GM12878 (cell line): ENCODE measurements at regions not wholly inside any gene's neighbourhood (a gene's known extent, or its start where the extent isn't known, plus 50 kb on each side); places are given as distances from the start of the nearest gene placed in this dataset.

Source experiments
- ATAC-seq: fragments of 200-7000 bp; cut with Tn5 transposase; 3 replicates; pipeline ENCODE4 v1.9.1; 2020; ENCODE audit warnings: mild to moderate bottlenecking, moderate library complexity
- BruUV-seq: library from RNA; stranded (reverse); fragments of 400-500 nt; replicated peaks from 2 replicates; lab custom pipeline; 2021; lab: Mats Ljungman, UMichigan
- CTCF ChIA-PET: fragments of 300-600 bp; sonication (Branson Sonifier 250); formaldehyde crosslinking; extraction: SDS; loops from one replicate; lab custom pipeline; 2021; ENCODE audit warnings: inconsistent platforms; lab: Yijun Ruan, JAX
- POLR2A ChIA-PET: fragments of 350-600 bp; formaldehyde crosslinking; extraction: SDS; loops from one replicate; lab custom pipeline; 2021; ENCODE audit warnings: inconsistent platforms; lab: Charles Lee
- RAD21 ChIA-PET: fragments of 300-600 bp; sonication (Branson Sonifier 250); formaldehyde crosslinking; loops from one replicate; lab custom pipeline; 2023; ENCODE audit warnings: antibody characterized with exemption; ENCODE audit not compliant: unreplicated experiment; lab: Charles Lee
- SMC1A ChIA-PET: fragments of 300-600 bp; sonication (Branson Sonifier 250); formaldehyde crosslinking; loops from one replicate; lab custom pipeline; 2023; ENCODE audit not compliant: unreplicated experiment, uncharacterized antibody; lab: Charles Lee
- DNase-seq: peaks from one replicate; pipeline ENCODE4 v3.0.0-alpha.2; 2011; ENCODE audit warnings: low read depth, low spot score
- FAIRE-seq: peaks from 3 replicates; lab custom pipeline; 2011; peaks lifted over from hg19 to GRCh38; lab: Jason Lieb, UNC
- H2AFZ ChIP-seq: 2 replicates; pipeline ENCODE4 v1.6.0; 2011; ENCODE audit warnings: low read depth, low read length, control low read depth; ENCODE audit not compliant: control insufficient read depth
- H3K27ac ChIP-seq: 2 replicates; pipeline ENCODE4 v1.5.1; 2011; ENCODE audit warnings: control low read depth; ENCODE audit not compliant: control insufficient read depth, insufficient read depth
- H3K27me3 ChIP-seq, 2 experiments: replicated peaks in 1 of 2; 2 replicates each; pipeline versions ENCODE4 v1.6.0 to v1.6.1; 2011; ENCODE audit warnings: low read length in 1 of 2; ENCODE audit not compliant: control insufficient read depth in 2 of 2, insufficient read depth in 2 of 2
- H3K36me3 ChIP-seq, 2 experiments: 2 replicates each; pipeline ENCODE4 v1.5.1; 2011; ENCODE audit warnings: low read length in 1 of 2; ENCODE audit not compliant: control insufficient read depth in 2 of 2, insufficient read depth in 2 of 2
- H3K4me1 ChIP-seq: 2 replicates; pipeline ENCODE4 v1.6.1; 2011; ENCODE audit warnings: mild to moderate bottlenecking, low read length, moderate library complexity, mixed read lengths; ENCODE audit not compliant: control insufficient read depth, insufficient read depth
- H3K4me2 ChIP-seq: 2 replicates; pipeline ENCODE4 v1.6.0; 2011; ENCODE audit warnings: control low read depth; ENCODE audit not compliant: control insufficient read depth, insufficient read depth
- H3K4me3 ChIP-seq: fragments of 200-600 bp; sonication (generic); 2 replicates; pipeline ENCODE4 v1.5.1; 2016
- H3K79me2 ChIP-seq: 2 replicates; pipeline ENCODE4 v1.6.0; 2011; ENCODE audit warnings: low read length; ENCODE audit not compliant: control insufficient read depth, insufficient read depth
- H3K9ac ChIP-seq: 2 replicates; pipeline ENCODE4 v1.8.0; 2011; ENCODE audit warnings: low read length, control low read depth, mixed read lengths; ENCODE audit not compliant: control insufficient read depth, insufficient read depth
- H3K9me3 ChIP-seq: replicated peaks from 3 replicates; pipeline ENCODE4 v1.5.1; 2011; ENCODE audit warnings: mild to moderate bottlenecking, low read length; ENCODE audit not compliant: control insufficient read depth, insufficient read depth
- H4K20me1 ChIP-seq: 2 replicates; pipeline ENCODE4 v1.6.0; 2011; ENCODE audit not compliant: control insufficient read depth, insufficient read depth
- ASH2L ChIP-seq: fragments of 300-600, 200-600 bp; sonication (generic); IDR thresholded peaks from 2 replicates; pipeline ENCODE4 v1.6.1; 2017; ENCODE audit warnings: low read depth, mild to moderate bottlenecking, borderline replicate concordance
- CHD4 ChIP-seq: fragments of 200-600 bp; sonication (generic); IDR thresholded peaks from 2 replicates; pipeline ENCODE4 v1.6.1; 2016; ENCODE audit warnings: mild to moderate bottlenecking
- DPF2 ChIP-seq: fragments of 450-650 bp; IDR thresholded peaks from 2 replicates; pipeline ENCODE4 v1.6.1; 2017; ENCODE audit warnings: mild to moderate bottlenecking
- EZH2 ChIP-seq: IDR thresholded peaks from 2 replicates; pipeline ENCODE4 v1.6.1; 2012; ENCODE audit warnings: low read depth, mild to moderate bottlenecking, control low read depth, inconsistent platforms, low read length, borderline replicate concordance; ENCODE audit not compliant: control insufficient read depth
- KAT2A ChIP-seq: conservative IDR thresholded peaks from 2 replicates; pipeline ENCODE4 v1.6.1; 2011; ENCODE audit warnings: low read depth, low read length; ENCODE audit not compliant: control insufficient read depth
- NRF1 ChIP-seq: conservative IDR thresholded peaks from 2 replicates; pipeline ENCODE4 v1.6.1; 2011; ENCODE audit warnings: mild to moderate bottlenecking, low read depth, low read length, improper control_type of control experiment
- RAD21 ChIP-seq: IDR thresholded peaks from 2 replicates; pipeline ENCODE4 v1.6.1; 2011; ENCODE audit warnings: mild to moderate bottlenecking, low read depth, low read length, moderate library complexity; ENCODE audit not compliant: insufficient read depth
- SMARCA5 ChIP-seq: fragments of 450-650 bp; IDR thresholded peaks from 2 replicates; pipeline ENCODE4 v1.6.1; 2017; ENCODE audit warnings: mild to moderate bottlenecking
- SREBF1 ChIP-seq: IDR thresholded peaks from 2 replicates; pipeline ENCODE4 v1.6.1; 2012; ENCODE audit warnings: mild to moderate bottlenecking, low read length
- TCF3 ChIP-seq: IDR thresholded peaks from 2 replicates; pipeline ENCODE4 v1.6.1; 2012; ENCODE audit warnings: low read depth, mild to moderate bottlenecking, low read length, borderline replicate concordance; ENCODE audit not compliant: insufficient read depth
- ZNF24 ChIP-seq: fragments of 450-650 bp; IDR thresholded peaks from 2 replicates; pipeline ENCODE4 v1.6.1; 2017; ENCODE audit warnings: antibody characterized with exemption, mild to moderate bottlenecking
- WGBS: methylation state at CpG from one replicate; pipeline ENCODE4 v1.1.6; 2016; ENCODE audit warnings: low lambda C conversion rate; ENCODE audit not compliant: insufficient replicate concordance, insufficient coverage; ENCODE audit errors: missing lambda C conversion rate; 5-methylcytosine and 5-hydroxymethylcytosine counted together
- in situ Hi-C: fragments of 300-500 bp; cut with MboI; formaldehyde crosslinking; loops from 9 replicates; pipeline ENCODE4 v1.14.3; 2018; ENCODE audit warnings: mixed read lengths
- intact Hi-C: fragments of 100-400 bp; cut with micrococcal nuclease; formaldehyde crosslinking; loops from one replicate; pipeline ENCODE4 v1.14.2; 2022; ENCODE audit not compliant: unreplicated experiment
- TF ChIP-seq, protein P1 (sequence below): fragments of 450-650 bp; IDR thresholded peaks from 2 replicates; pipeline ENCODE4 v1.6.1; 2018; ENCODE audit warnings: mild to moderate bottlenecking, low read depth, moderate library complexity; ENCODE audit not compliant: partially characterized antibody
- TF ChIP-seq, protein P2 (sequence below): fragments of 450-650 bp; IDR thresholded peaks from 2 replicates; pipeline ENCODE4 v1.6.1; 2017; ENCODE audit warnings: mild to moderate bottlenecking, low read depth, inconsistent platforms; ENCODE audit not compliant: poor library complexity, severe bottlenecking

DNA sequence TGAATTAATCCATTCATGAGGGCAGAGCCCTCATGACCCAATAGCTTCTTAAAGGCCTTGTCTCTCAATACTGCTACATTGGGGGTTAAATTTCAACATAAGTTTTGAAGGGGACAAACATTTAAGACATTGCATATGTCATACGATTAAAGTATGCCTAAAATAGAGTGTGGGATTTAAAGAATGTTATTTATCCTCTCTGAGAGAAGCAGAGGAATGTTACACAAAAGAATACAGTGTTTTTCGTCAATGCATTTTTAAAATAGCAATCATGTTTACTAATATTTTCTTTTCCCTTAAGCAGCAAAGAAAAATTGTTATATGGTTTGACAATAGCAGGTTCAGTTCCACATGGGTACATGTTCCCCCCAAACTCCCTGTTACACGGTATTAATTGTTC, 363.1 kb downstream of the NUP35 start:
- Histone ChIP-seq H3K9me3 (no peaks in the 10 kb centered on the region), H3K36me3 (no peaks in the 10 kb centered on the region), H3K79me2 (no peaks in the 10 kb centered on the region), H3K4me1 (no peaks in the 10 kb centered on the region), H3K4me2 (no peak overlapping the region), H3K27me3 (no peaks in the 10 kb centered on the region), H3K9ac (no peak overlapping the region), H4K20me1 (no peaks in the 10 kb centered on the region), H3K27ac (no peak overlapping the region), H2AFZ (no peak overlapping the region), H3K4me3 (no peak overlapping the region)
- ATAC-seq (no peak), FAIRE-seq (no peak), DNase-seq (no peak)
- intact Hi-C loops (no loop called here), in situ Hi-C loops (no loop called here)
- BruUV-seq: no TSS peak
- ChIA-PET SMC1A (no interaction called here), RAD21 (no interaction called here), POLR2A (no interaction called here), CTCF (no interaction called here)
- under 1% methylated on average over 3 of the region's 3 CpGs for WGBS
- no peak for TF ChIP-seq SMARCA5
- TF ChIP-seq DPF2: no peak
- no peak for TF ChIP-seq ZNF24
- TF ChIP-seq EZH2: no peak
- no peak for TF ChIP-seq TCF3
- no peak for TF ChIP-seq RAD21
- TF ChIP-seq SREBF1: no peak
- no peak for TF ChIP-seq NRF1
- TF ChIP-seq, protein P1, sequence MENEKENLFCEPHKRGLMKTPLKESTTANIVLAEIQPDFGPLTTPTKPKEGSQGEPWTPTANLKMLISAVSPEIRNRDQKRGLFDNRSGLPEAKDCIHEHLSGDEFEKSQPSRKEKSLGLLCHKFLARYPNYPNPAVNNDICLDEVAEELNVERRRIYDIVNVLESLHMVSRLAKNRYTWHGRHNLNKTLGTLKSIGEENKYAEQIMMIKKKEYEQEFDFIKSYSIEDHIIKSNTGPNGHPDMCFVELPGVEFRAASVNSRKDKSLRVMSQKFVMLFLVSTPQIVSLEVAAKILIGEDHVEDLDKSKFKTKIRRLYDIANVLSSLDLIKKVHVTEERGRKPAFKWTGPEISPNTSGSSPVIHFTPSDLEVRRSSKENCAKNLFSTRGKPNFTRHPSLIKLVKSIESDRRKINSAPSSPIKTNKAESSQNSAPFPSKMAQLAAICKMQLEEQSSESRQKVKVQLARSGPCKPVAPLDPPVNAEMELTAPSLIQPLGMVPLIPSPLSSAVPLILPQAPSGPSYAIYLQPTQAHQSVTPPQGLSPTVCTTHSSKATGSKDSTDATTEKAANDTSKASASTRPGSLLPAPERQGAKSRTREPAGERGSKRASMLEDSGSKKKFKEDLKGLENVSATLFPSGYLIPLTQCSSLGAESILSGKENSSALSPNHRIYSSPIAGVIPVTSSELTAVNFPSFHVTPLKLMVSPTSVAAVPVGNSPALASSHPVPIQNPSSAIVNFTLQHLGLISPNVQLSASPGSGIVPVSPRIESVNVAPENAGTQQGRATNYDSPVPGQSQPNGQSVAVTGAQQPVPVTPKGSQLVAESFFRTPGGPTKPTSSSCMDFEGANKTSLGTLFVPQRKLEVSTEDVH: no peak
- TF ChIP-seq CHD4: no peak
- no peak for TF ChIP-seq ASH2L
- TF ChIP-seq, protein P2, sequence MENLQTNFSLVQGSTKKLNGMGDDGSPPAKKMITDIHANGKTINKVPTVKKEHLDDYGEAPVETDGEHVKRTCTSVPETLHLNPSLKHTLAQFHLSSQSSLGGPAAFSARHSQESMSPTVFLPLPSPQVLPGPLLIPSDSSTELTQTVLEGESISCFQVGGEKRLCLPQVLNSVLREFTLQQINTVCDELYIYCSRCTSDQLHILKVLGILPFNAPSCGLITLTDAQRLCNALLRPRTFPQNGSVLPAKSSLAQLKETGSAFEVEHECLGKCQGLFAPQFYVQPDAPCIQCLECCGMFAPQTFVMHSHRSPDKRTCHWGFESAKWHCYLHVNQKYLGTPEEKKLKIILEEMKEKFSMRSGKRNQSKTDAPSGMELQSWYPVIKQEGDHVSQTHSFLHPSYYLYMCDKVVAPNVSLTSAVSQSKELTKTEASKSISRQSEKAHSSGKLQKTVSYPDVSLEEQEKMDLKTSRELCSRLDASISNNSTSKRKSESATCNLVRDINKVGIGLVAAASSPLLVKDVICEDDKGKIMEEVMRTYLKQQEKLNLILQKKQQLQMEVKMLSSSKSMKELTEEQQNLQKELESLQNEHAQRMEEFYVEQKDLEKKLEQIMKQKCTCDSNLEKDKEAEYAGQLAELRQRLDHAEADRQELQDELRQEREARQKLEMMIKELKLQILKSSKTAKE: no peak
- no peak for TF ChIP-seq KAT2A
